BE2C (cell line): ENCODE measurements at regions not wholly inside any gene's neighbourhood (a gene's known extent, or its start where the extent isn't known, plus 50 kb on each side); places are given as distances from the start of the nearest gene placed in this dataset.
"Not testable (repeated sequence)": the region's sequence is repeated elsewhere in the genome, so short reads cannot be mapped to it uniquely, and the experiment has no call there.

ENCODE experiments used
- DNase-seq: peaks from one replicate; pipeline ENCODE4 v3.0.0-alpha.2; 2020
- H3K27me3 ChIP-seq: fragments of 250-450 bp; sonication (Bioruptor Pico); 2 replicates; pipeline ENCODE4 v1.5.1; 2020; ENCODE audit warnings: mild to moderate bottlenecking
- H3K36me3 ChIP-seq: fragments of 250-450 bp; sonication (Bioruptor Pico); 2 replicates; pipeline ENCODE4 v1.5.1; 2020; ENCODE audit warnings: mild to moderate bottlenecking
- H3K4me1 ChIP-seq: fragments of 250-450 bp; sonication (Bioruptor Pico); 2 replicates; pipeline ENCODE4 v1.5.1; 2020
- H3K4me3 ChIP-seq: 2 replicates; pipeline ENCODE4 v1.5.1; 2011; ENCODE audit warnings: low read depth, low read length
- H3K9me3 ChIP-seq: fragments of 250-450 bp; sonication (Bioruptor Pico); 2 replicates; pipeline ENCODE4 v1.5.1; 2020
- TF ChIP-seq, protein P1 (sequence below): IDR thresholded peaks from 2 replicates; pipeline ENCODE4 v1.5.1; 2012; ENCODE audit warnings: mild to moderate bottlenecking, low read depth, low read length

GRCh38 chr5:68070591-68071281 lies 144.8 kb upstream of the PIK3R1 start:
- Histone ChIP-seq H3K4me3 (no peak overlapping the region), H3K4me1 (peaks cover 9% of the 10 kb centered on the region; the same call in 1 of the 2 replicates), H3K36me3 (no peaks in the 10 kb centered on the region), H3K9me3 (no peaks in the 10 kb centered on the region), H3K27me3 (no peaks in the 10 kb centered on the region)
- DNase-seq: no peak
- TF ChIP-seq, protein P1, sequence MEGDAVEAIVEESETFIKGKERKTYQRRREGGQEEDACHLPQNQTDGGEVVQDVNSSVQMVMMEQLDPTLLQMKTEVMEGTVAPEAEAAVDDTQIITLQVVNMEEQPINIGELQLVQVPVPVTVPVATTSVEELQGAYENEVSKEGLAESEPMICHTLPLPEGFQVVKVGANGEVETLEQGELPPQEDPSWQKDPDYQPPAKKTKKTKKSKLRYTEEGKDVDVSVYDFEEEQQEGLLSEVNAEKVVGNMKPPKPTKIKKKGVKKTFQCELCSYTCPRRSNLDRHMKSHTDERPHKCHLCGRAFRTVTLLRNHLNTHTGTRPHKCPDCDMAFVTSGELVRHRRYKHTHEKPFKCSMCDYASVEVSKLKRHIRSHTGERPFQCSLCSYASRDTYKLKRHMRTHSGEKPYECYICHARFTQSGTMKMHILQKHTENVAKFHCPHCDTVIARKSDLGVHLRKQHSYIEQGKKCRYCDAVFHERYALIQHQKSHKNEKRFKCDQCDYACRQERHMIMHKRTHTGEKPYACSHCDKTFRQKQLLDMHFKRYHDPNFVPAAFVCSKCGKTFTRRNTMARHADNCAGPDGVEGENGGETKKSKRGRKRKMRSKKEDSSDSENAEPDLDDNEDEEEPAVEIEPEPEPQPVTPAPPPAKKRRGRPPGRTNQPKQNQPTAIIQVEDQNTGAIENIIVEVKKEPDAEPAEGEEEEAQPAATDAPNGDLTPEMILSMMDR: no peak

- Histone ChIP-seq H3K36me3 (no peaks in the 10 kb centered on the region), H3K4me3 (no peak overlapping the region), H3K4me1 (no peaks in the 10 kb centered on the region), H3K27me3 (no peaks in the 10 kb centered on the region), H3K9me3 (no peaks in the 10 kb centered on the region)
- TF ChIP-seq, protein P1: no peak
- no peak for DNase-seq
Measured at GRCh38 chr5:68067976-68068603, 147.5 kb upstream of the PIK3R1 start.

GRCh38 chr5:68067291-68067690 lies 148.3 kb upstream of the PIK3R1 start:
- Histone ChIP-seq H3K27me3 (no peaks in the 10 kb centered on the region), H3K9me3 (no peaks in the 10 kb centered on the region), H3K4me1 (no peaks in the 10 kb centered on the region), H3K4me3 (no peak overlapping the region), H3K36me3 (no peaks in the 10 kb centered on the region)
- no peak for DNase-seq
- TF ChIP-seq, protein P1: no peak

- no peaks in the 10 kb centered on the region for H3K27me3 ChIP-seq
- H3K4me3 ChIP-seq: no peak overlapping the region
- H3K4me1 ChIP-seq: no peaks in the 10 kb centered on the region
- no peaks in the 10 kb centered on the region for H3K9me3 ChIP-seq
- TF ChIP-seq, protein P1: no peak
- no peaks in the 10 kb centered on the region for H3K36me3 ChIP-seq
- no peak for DNase-seq
Measured at GRCh38 chr5:68066277-68066955, 149.1 kb upstream of the PIK3R1 start.

GRCh38 chr5:68065321-68065720 lies 150.2 kb upstream of the PIK3R1 start:
- H3K4me3 ChIP-seq, H3K36me3 ChIP-seq, H3K9me3 ChIP-seq, H3K4me1 ChIP-seq, DNase-seq, H3K27me3 ChIP-seq: not testable (repeated sequence)

DNA sequence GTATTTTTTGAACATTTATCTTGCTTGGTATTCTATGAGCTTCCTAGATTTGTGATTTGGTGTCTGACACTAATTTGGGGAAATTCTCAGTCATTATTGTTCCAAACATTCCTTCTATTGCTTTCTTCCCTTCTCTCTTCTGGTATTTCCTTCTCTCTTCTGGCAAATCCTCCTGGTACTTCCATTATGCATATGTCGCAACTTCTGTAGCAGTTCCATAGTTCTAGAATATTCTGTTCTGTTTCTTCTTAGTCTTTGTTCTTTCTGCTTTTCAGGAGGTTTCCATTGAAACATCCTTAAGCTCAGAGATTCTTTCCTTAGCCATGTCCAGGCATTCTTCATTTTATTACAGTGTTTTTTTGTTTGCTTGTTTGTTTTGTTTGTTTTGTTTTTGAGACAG lies 155.2 kb upstream of the PIK3R1 start:
- no peaks in the 10 kb centered on the region for H3K9me3 ChIP-seq
- H3K36me3 ChIP-seq: no peaks in the 10 kb centered on the region
- H3K4me1 ChIP-seq: no peaks in the 10 kb centered on the region
- no peaks in the 10 kb centered on the region for H3K27me3 ChIP-seq
- H3K4me3 ChIP-seq: no peak overlapping the region
- no peak for DNase-seq
- TF ChIP-seq, protein P1: no peak
